ENCODE measurements at regions not wholly inside any gene's neighbourhood (a gene's known extent, or its start where the extent isn't known, plus 50 kb on each side); places are given as distances from the start of the nearest gene placed in this dataset.

DNA sequence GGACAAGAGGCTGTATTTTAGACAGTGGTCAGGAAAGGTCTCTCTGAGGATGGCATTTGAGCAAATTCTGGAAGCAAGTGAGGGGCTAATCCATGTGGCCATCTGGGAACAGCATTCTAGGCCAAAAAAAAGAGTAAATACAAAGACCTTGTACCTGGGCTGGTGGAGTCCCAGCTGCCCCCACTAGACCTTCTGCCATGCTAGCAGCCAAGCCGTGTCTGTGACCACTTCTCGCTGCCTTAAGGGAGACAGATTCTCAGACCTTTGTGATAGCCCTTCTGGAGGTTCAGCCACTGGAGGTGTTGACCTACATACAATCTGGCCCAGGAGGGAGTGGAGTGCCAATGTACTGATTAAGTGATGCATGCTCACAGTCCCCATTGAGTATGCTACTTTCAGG, 506.2 kb downstream of the MID1IP1 start:
- DNase-seq (ENCODE audit: extremely low spot score, insufficient read length, low read depth) (no peak), FAIRE-seq (no peak)

DNA sequence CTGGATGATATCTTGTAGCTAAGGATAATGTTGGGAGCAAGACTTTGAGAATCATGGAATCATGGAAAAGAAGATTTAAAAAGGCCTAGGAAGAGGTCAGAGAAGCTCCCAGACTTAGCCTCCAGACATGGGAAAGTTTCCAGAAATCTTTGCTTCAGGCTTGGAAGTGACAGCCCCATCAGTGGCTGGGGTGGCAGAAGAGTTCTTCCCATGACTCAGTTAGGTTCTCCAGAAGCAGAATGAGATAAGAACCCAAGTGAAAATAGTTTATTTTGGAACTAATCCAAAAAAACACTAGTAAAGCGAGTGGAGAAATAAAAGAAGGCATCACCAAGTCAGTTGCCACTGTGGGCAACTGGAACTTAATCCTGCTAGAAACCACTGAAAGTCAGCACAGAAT, 506.9 kb downstream of the MID1IP1 start:
- FAIRE-seq (peak; percentile 15), DNase-seq (ENCODE audit: extremely low spot score, insufficient read length, low read depth) (no peak)

GRCh38 chrX:39309018-39309635, 507.9 kb downstream of the MID1IP1 start:
- DNase-seq (ENCODE audit: extremely low spot score, insufficient read length, low read depth) (no peak), FAIRE-seq (no peak)

DNA sequence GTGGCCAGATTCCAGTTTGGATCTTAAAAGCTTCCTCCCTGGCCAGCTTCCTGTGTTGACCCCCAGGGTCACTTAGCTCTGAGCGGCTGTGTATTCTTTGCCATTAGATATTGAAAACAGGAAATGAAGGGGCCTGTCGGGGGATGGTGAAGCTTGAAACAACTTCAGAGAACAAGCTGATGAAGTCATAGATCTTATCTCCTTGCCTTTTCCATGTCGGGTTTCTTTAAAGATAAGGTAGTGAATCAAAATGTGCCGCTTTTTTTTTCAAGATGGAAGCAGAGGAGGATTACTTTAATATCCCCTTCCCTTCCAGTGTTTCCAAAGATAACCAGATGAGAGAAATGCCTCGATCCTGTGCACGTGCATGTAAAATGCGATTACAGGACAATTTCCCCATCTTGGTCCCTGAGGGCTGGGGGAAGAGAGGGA, 508.5 kb downstream of the MID1IP1 start:
- DNase-seq (ENCODE audit: extremely low spot score, insufficient read length, low read depth) (no peak), FAIRE-seq (no peak)

- no peak for FAIRE-seq
- no peak for DNase-seq (ENCODE audit: extremely low spot score, insufficient read length, low read depth)
These were observed 509.6 kb downstream of the MID1IP1 start for GRCh38 chrX:39310891-39311290.

DNA sequence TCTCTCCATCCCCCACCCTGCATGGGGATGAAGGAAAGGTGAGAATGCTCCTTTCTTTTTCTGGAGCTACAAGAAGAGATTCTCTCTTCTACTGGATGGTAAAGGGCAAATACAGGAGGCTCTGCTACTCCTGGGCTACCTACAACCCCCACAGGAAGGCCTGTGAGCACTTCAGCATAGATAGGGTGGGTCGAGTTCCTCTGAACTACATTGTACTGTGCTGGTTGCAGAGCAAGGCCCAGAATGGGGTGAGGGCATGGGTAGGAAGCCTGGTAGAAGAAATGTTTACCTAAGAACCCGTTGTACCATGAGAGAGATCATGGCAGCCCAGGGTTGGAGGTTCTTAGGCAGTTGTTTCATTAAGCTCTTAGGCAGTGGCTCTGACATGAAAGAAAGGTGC, 510.4 kb downstream of the MID1IP1 start:
- FAIRE-seq (no peak), DNase-seq (ENCODE audit: extremely low spot score, insufficient read length, low read depth) (no peak)

GRCh38 chrX:39313146-39313545, 511.9 kb downstream of the MID1IP1 start:
- no peak for FAIRE-seq

DNA sequence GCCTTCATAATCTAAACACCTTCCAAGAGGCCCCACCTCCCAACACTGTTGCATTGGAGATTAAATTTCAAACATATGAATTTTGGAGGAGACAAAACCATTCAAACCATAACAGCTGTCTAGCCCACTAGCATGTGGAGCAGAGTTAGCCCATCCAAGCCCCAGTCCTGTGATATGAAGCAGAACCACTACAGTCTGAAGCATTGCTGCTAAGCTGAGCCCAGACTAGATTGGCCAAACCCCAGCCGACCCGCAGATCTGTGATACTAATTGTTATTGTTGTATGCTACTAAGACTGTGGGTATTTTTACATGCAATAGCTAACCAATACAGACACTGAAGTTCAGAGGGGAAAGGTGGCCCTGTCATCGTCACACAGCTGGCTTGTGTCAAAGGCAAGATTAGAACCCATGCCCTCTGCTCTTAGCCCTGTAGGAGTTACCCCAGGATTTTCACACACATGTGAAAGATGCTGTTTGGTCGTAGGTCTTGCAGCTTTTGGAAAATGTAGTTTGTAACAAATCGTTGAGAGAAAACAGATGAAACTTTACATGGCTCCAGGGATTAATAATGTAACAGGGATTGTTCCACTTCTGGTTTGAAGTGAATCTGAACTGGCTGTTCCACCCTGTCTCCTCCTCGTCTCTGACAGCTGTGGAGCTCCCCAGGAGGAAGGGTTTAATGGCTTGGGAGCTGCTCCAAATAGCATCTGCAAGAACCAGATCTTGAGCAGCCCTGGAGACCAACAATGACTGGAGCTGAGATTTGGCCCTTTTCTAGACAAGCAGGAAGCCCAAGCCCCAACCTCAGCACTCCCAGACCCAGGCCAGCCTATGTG, 517.5 kb downstream of the MID1IP1 start:
- no peak for DNase-seq (ENCODE audit: extremely low spot score, insufficient read length, low read depth)
- no peak for FAIRE-seq

More at GRCh38 chrX:39313146-39313545, 511.9 kb downstream of the MID1IP1 start:
- DNase-seq (ENCODE audit: extremely low spot score, insufficient read length, low read depth), result no peak

- no peak for DNase-seq (ENCODE audit: extremely low spot score, insufficient read length, low read depth)
- no peak for FAIRE-seq
These were observed 518.9 kb downstream of the MID1IP1 start for GRCh38 chrX:39320165-39320564.

GRCh38 chrX:39322496-39322895, 521.2 kb downstream of the MID1IP1 start:
- FAIRE-seq, result no peak
- DNase-seq (ENCODE audit: extremely low spot score, insufficient read length, low read depth), result no peak

- DNase-seq (ENCODE audit: extremely low spot score, insufficient read length, low read depth) (no peak), FAIRE-seq (no peak)
These were observed 523.1 kb downstream of the MID1IP1 start for GRCh38 chrX:39324233-39324930.

DNA sequence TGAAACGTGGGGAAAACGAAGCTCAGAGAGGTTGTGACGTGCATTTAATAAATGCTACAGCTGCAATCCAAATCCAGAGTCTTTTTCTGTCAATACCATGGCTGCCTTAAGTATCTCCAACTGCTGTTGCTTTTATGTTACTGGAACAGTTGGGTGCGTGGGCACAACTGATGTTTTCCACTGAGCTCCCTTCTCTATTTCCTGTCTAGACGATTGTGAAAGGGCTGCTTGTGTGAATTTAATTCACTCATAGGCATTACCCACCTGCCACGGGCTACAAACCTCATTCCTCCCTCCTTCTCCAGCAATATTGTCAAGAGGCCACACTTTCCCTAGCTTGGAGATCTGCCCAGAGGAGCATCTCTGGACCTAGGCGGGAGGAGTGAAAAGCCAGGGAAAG, 526.0 kb downstream of the MID1IP1 start:
- FAIRE-seq (no peak), DNase-seq (ENCODE audit: extremely low spot score, insufficient read length, low read depth) (no peak)

- DNase-seq (ENCODE audit: extremely low spot score, insufficient read length, low read depth), result no peak
- no peak for FAIRE-seq
These were observed 526.4 kb downstream of the MID1IP1 start for GRCh38 chrX:39327705-39328104.

DNA sequence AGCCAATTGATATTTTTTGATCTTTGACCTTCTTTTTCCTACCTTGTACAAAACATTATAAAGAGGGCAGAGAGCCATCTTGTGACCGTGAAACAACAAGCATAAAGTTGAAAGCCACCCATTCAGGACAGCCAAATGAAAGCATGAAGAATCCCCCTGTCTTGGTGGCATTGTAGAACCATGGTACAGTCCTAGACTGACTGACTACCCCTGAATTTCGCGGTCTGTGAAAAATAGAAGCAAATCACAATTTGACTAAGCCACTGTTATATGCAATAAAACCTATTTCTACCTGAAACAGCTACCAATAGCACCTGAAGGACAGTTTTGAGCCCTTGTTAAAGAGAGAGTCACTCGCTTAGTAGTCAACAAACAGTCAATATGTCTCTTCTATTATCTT, 527.4 kb downstream of the MID1IP1 start:
- DNase-seq (ENCODE audit: extremely low spot score, insufficient read length, low read depth) (no peak), FAIRE-seq (no peak)

DNA sequence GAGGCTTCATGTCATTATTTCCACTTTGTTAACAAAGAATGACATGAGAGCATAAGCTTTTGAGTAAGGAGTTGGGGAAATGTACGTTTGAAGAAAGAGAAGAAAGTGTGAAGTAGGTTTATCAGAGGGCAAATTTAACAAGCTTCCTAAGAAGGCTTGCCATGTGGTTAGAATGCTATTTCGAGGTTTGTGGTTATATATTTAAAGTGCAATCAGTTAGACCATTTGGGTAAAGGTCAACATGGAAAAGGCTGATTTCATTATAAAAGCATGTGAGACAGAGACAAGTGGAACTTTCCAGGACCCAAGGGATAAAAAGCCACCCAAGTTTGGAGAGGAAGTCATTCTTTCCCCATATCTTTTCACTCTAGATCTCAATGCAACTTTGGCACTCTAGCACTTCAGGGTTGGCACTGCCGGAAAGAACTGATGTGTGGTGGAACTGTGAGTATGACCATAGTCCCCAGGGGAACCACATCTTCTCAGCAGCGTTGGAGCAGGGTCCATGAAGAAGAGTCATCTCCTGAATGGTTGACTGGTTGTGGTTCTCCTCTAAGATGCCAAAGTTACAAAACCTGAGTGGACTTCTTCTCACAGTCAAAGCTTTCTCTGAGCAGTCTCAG, 529.9 kb downstream of the MID1IP1 start:
- FAIRE-seq, result peak; percentile 83
- DNase-seq (ENCODE audit: extremely low spot score, insufficient read length, low read depth), result no peak

DNA sequence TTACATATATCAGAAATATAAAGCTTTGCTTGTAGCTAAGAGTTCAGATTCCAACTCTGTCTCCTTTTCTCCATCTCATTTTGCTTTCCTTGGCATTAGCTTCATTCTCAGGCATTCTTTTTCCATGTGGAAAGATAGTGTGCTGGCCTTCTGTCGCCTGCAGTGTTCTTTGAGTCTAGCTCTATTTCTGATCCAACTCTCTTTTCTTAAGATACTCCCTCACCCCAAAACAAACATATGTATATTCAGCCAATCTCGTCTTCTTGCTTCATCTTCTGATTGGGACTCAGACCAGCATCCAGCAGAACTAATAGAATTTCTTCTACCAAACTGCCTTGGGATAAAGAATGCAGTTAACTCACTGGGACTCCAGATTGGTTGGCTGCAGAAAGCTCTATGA, 532.2 kb downstream of the MID1IP1 start:
- FAIRE-seq, result no peak
- DNase-seq (ENCODE audit: extremely low spot score, insufficient read length, low read depth), result no peak

- DNase-seq (ENCODE audit: extremely low spot score, insufficient read length, low read depth) (no peak), FAIRE-seq (peak; percentile 42)
These were observed 534.4 kb downstream of the MID1IP1 start for GRCh38 chrX:39335513-39336235.

DNA sequence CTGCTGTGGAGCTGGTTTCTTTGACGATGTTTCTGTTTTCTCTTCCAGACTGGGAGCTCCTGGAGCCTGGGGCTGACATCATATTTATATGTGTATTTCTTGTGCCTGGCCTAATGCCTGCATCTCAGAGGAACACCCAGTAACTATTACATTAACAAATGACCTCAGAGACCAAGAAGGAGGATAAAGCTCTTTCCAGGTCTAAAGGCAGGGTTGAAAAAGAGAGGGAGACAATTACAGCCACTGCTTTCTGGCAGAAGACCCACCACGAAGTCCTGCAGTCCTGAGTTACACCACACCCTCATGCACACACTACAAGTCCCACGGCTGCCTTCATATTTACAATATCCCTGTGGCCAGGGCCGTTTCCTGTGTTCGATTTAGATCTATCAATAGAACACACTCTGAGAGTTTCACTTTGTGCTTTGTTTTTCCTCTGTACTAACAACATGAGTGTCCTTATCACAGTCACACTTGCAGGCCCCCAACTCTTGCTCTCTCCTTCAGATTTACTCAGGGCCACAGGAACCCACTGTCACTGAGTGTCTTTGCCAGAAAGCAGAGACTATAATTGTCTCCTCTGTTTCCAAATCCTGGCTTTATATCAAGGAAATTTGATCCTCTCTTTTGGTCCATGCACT, 535.5 kb downstream of the MID1IP1 start:
- DNase-seq (ENCODE audit: extremely low spot score, insufficient read length, low read depth), result no peak
- peak; percentile 63 for FAIRE-seq

- DNase-seq (ENCODE audit: extremely low spot score, insufficient read length, low read depth), result no peak
- FAIRE-seq, result no peak
These were observed 536.2 kb downstream of the MID1IP1 start for GRCh38 chrX:39337451-39337850.
